Esophagus muscularis mucosa (tissue), 4 donors: ENCODE measurements at regions not wholly inside any gene's neighbourhood (a gene's known extent, or its start where the extent isn't known, plus 50 kb on each side); places are given as distances from the start of the nearest gene placed in this dataset.

ENCODE experiments used
- DNase-seq: peaks from one replicate; pipeline ENCODE4 v3.0.0-alpha.2; 2017; ENCODE audit errors: extremely low spot score
- H3K27ac ChIP-seq, 4 donors: fragments of 200-600 bp; sonication (generic); replicated peaks in 1 of 4; 1 replicate in 3 of 4; 2 replicates in 1 of 4; pipeline ENCODE4 v1.5.1; 2016 to 2019; ENCODE audit warnings: mild to moderate bottlenecking in 1 of 4
- H3K27me3 ChIP-seq, 4 donors: fragments of 200-600 bp; sonication (generic); one replicate each; pipeline versions ENCODE4 v1.5.1 to v1.6.0; 2016 to 2019
- H3K36me3 ChIP-seq, 4 donors: fragments of 200-600 bp; sonication (generic); one replicate each; pipeline ENCODE4 v1.5.1; 2016 to 2019
- H3K4me1 ChIP-seq, 4 donors: fragments of 200-600 bp; sonication (generic); one replicate each; pipeline ENCODE4 v1.5.1; 2016 to 2019
- H3K4me3 ChIP-seq, 4 donors: fragments of 200-600 bp; sonication (generic); 1 replicate in 2 of 4; 2 replicates in 2 of 4; pipeline ENCODE4 v1.5.1; 2016 to 2019; ENCODE audit warnings: mild to moderate bottlenecking in 4 of 4, moderate library complexity in 1 of 4
- H3K9me3 ChIP-seq, 4 donors: fragments of 200-600 bp; sonication (generic); 1 replicate in 3 of 4; 2 replicates in 1 of 4; pipeline ENCODE4 v1.5.1; 2016 to 2019
- EP300 ChIP-seq: sonication (generic); formaldehyde crosslinking; IDR thresholded peaks from one replicate; pipeline ENCODE4 v1.6.1; 2017; ENCODE audit warnings: antibody characterized with exemption
- POLR2A ChIP-seq: fragments of 450-650 bp; IDR thresholded peaks from one replicate; pipeline ENCODE4 v1.6.1; 2017; ENCODE audit warnings: antibody characterized with exemption, moderate library complexity, mild to moderate bottlenecking, low read depth
- POLR2AphosphoS5 ChIP-seq, 2 donors: sonication (generic); formaldehyde crosslinking; IDR thresholded peaks; one replicate each; pipeline ENCODE4 v1.6.1; 2017; ENCODE audit warnings: antibody characterized with exemption in 2 of 2
- WGBS: methylation state at CpG from one replicate; pipeline ENCODE4 v1.1.5; 2018; 5-methylcytosine and 5-hydroxymethylcytosine counted together
- intact Hi-C: fragments of 100-400 bp; cut with DNase I; formaldehyde crosslinking; loops from one replicate; pipeline ENCODE4 v1.15.1; 2023
- TF ChIP-seq, protein P1 (sequence below), 3 experiments: fragments of 200-600 bp in 2 of 3; fragments of 450-650 bp in 1 of 3; sonication (generic) in 2 of 3; IDR thresholded peaks; one replicate each; pipeline ENCODE4 v1.5.1; 2017 to 2019; ENCODE audit warnings: antibody characterized with exemption in 3 of 3, mild to moderate bottlenecking in 2 of 3, moderate library complexity in 1 of 3

DNA sequence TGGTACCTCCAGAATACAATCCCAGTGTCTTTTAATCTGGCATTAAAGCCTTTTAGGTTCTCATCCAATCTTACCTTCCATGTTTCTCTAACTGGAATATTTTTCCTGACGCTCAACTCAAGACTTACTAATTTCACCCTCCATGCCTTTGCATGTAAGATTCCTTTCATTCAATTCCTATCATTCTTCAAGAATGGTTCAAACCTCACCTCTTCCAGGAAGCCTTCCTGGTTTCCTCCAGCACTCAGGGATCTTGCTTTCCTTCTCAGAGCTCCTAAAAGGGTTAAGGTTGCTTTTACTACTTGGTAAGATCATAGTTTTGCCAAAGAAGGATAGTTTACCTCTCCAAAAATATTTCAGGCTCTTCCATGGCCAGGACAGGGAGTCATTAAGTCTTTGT is 91.2 kb upstream of the CACNA1E start:
- no peak overlapping the region for H3K27ac ChIP-seq
- TF ChIP-seq EP300 (no peak), POLR2AphosphoS5 (IDR thresholded peaks at IDR 0.05) (no peak), POLR2A (no peak)
- TF ChIP-seq, protein P1, sequence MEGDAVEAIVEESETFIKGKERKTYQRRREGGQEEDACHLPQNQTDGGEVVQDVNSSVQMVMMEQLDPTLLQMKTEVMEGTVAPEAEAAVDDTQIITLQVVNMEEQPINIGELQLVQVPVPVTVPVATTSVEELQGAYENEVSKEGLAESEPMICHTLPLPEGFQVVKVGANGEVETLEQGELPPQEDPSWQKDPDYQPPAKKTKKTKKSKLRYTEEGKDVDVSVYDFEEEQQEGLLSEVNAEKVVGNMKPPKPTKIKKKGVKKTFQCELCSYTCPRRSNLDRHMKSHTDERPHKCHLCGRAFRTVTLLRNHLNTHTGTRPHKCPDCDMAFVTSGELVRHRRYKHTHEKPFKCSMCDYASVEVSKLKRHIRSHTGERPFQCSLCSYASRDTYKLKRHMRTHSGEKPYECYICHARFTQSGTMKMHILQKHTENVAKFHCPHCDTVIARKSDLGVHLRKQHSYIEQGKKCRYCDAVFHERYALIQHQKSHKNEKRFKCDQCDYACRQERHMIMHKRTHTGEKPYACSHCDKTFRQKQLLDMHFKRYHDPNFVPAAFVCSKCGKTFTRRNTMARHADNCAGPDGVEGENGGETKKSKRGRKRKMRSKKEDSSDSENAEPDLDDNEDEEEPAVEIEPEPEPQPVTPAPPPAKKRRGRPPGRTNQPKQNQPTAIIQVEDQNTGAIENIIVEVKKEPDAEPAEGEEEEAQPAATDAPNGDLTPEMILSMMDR (IDR thresholded peaks at IDR 0.05): no peak
- no peak for DNase-seq
- H3K9me3 ChIP-seq: no peaks in the 10 kb centered on the region
- WGBS: 94% methylated on average over 1 of the region's 1 CpG
- intact Hi-C loops: no loop called here
- H3K4me3 ChIP-seq: no peak overlapping the region
- no peaks in the 10 kb centered on the region for H3K27me3 ChIP-seq
- H3K4me1 ChIP-seq: peaks cover 0 to 6% (median 0%) of the 10 kb centered on the region in 4 donors
- H3K36me3 ChIP-seq: no peaks in the 10 kb centered on the region

DNA sequence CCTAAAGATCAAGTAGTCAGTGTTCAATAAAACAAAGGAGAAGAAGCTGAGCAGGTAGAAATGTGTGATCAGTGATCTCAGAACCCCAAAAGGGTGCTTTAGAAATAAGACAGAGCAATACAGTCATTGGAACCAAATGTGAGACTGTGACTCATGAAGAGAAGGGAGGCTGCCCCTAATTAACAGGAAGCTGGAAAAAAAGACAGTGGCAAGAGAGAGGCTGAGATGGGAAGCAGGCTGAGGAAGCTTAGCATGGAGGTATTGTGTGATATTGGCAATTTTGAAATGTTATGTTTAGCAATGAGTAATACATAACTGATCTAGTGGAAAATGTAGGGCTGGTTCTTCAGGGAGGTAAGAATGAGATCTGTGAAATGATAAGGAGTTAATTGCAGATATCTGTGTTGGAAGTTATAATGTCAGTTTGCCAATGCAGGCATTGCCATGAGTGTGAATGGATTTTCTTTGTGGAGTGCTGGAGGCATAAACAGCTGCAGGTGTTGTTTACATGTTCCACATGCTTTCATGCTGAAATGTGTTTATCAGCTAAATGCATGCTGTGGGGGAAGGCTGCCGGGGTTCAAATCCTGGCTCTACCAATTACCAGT is 90.6 kb upstream of the CACNA1E start:
- Histone ChIP-seq H3K9me3 (no peaks in the 10 kb centered on the region), H3K27ac (no peak overlapping the region), H3K4me3 (no peak overlapping the region), H3K4me1 (peaks cover 0 to 6% (median 0%) of the 10 kb centered on the region in 4 donors), H3K36me3 (no peaks in the 10 kb centered on the region), H3K27me3 (no peaks in the 10 kb centered on the region)
- 100% methylated on average over 1 of the region's 1 CpG for WGBS
- intact Hi-C loops: no loop called here
- no peak for TF ChIP-seq EP300
- TF ChIP-seq, protein P1 (IDR thresholded peaks at IDR 0.05): no peak
- no peak for TF ChIP-seq POLR2AphosphoS5 (IDR thresholded peaks at IDR 0.05)
- no peak for TF ChIP-seq POLR2A
- DNase-seq: no peak

GRCh38 chr1:181394766-181395165 is 88.6 kb upstream of the CACNA1E start:
- Histone ChIP-seq H3K9me3 (no peaks in the 10 kb centered on the region), H3K27me3 (no peaks in the 10 kb centered on the region), H3K36me3 (no peaks in the 10 kb centered on the region), H3K4me3 (no peak overlapping the region), H3K4me1 (peaks cover 0 to 6% (median 0%) of the 10 kb centered on the region in 4 donors), H3K27ac (no peak overlapping the region)
- DNase-seq: no peak
- intact Hi-C loops: no loop called here
- 94% methylated on average over 2 of the region's 2 CpGs for WGBS
- no peak for TF ChIP-seq POLR2A
- no peak for TF ChIP-seq POLR2AphosphoS5 (IDR thresholded peaks at IDR 0.05)
- TF ChIP-seq, protein P1 (IDR thresholded peaks at IDR 0.05): no peak

- no peaks in the 10 kb centered on the region for H3K4me1 ChIP-seq
- H3K27ac ChIP-seq: no peak overlapping the region
- no peaks in the 10 kb centered on the region for H3K9me3 ChIP-seq
- DNase-seq: no peak
- H3K4me3 ChIP-seq: no peak overlapping the region
- no peaks in the 10 kb centered on the region for H3K36me3 ChIP-seq
- 80% methylated on average over 4 of the region's 5 CpGs for WGBS
- TF ChIP-seq POLR2AphosphoS5 (IDR thresholded peaks at IDR 0.05) (no peak), POLR2A (no peak), EP300 (no peak)
- TF ChIP-seq, protein P1 (IDR thresholded peaks at IDR 0.05): no peak
- intact Hi-C loops: no loop called here
- no peaks in the 10 kb centered on the region for H3K27me3 ChIP-seq
Observed at GRCh38 chr1:181396171-181396670, 87.1 kb upstream of the CACNA1E start.

- DNase-seq: no peak
- H3K27ac ChIP-seq: no peak overlapping the region
- H3K9me3 ChIP-seq: no peaks in the 10 kb centered on the region
- H3K4me1 ChIP-seq: no peaks in the 10 kb centered on the region
- 91% methylated on average over 1 of the region's 1 CpG for WGBS
- no peaks in the 10 kb centered on the region for H3K27me3 ChIP-seq
- intact Hi-C loops: no loop called here
- no peaks in the 10 kb centered on the region for H3K36me3 ChIP-seq
- no peak for TF ChIP-seq POLR2AphosphoS5 (IDR thresholded peaks at IDR 0.05)
- TF ChIP-seq POLR2A: no peak
- TF ChIP-seq, protein P1 (IDR thresholded peaks at IDR 0.05): no peak
- TF ChIP-seq EP300: no peak
- H3K4me3 ChIP-seq: no peak overlapping the region
Observed at GRCh38 chr1:181396811-181397210, 86.5 kb upstream of the CACNA1E start.
